GM23338 (cell line): ENCODE measurements at regions not wholly inside any gene's neighbourhood (a gene's known extent, or its start where the extent isn't known, plus 50 kb on each side); places are given as distances from the start of the nearest gene placed in this dataset.

Experiments
- ATAC-seq: fragments of 200-7000 bp; cut with Tn5 transposase; 3 replicates; pipeline ENCODE4 v1.9.1; 2020
- DNase-seq: peaks from one replicate; pipeline ENCODE4 v3.0.0-alpha.2; 2015; ENCODE audit warnings: low spot score
- H2AFZ ChIP-seq: fragments of 200-600 bp; sonication (generic); 2 replicates; pipeline ENCODE4 v1.8.0; 2016; ENCODE audit warnings: antibody characterized with exemption, mild to moderate bottlenecking, moderate library complexity
- H3F3A ChIP-seq: fragments of 200-600 bp; sonication (generic); replicated peaks from 2 replicates; pipeline ENCODE4 v1.8.0; 2017; ENCODE audit warnings: antibody characterized with exemption, mixed run types, low read depth
- H3K27ac ChIP-seq: fragments of 200-600 bp; sonication (generic); 2 replicates; pipeline ENCODE4 v1.6.1; 2016; ENCODE audit warnings: low read depth
- H3K27me3 ChIP-seq: fragments of 200-600 bp; sonication (generic); 2 replicates; pipeline ENCODE4 v1.8.0; 2016; ENCODE audit warnings: mild to moderate bottlenecking, mixed run types, moderate library complexity; ENCODE audit not compliant: insufficient read depth
- H3K36me3 ChIP-seq: fragments of 200-600 bp; sonication (generic); 2 replicates; pipeline ENCODE4 v1.8.0; 2016; ENCODE audit warnings: mild to moderate bottlenecking; ENCODE audit not compliant: insufficient read depth
- H3K4me1 ChIP-seq: fragments of 200-600 bp; sonication (generic); 2 replicates; pipeline ENCODE4 v1.8.0; 2016; ENCODE audit warnings: mild to moderate bottlenecking, moderate library complexity; ENCODE audit not compliant: insufficient read depth
- H3K4me2 ChIP-seq: fragments of 200-600 bp; sonication (generic); 2 replicates; pipeline ENCODE4 v1.7.1; 2017; ENCODE audit warnings: mixed run types
- H3K4me3 ChIP-seq: fragments of 200-600 bp; sonication (generic); 2 replicates; pipeline ENCODE4 v1.6.1; 2016; ENCODE audit warnings: mixed run types
- H3K79me2 ChIP-seq: fragments of 200-600 bp; sonication (generic); replicated peaks from 2 replicates; pipeline ENCODE4 v1.8.0; 2017; ENCODE audit warnings: mild to moderate bottlenecking; ENCODE audit not compliant: insufficient read depth
- H3K9me2 ChIP-seq: fragments of 200-600 bp; sonication (generic); 2 replicates; pipeline ENCODE4 v1.8.0; 2017; ENCODE audit not compliant: insufficient read depth
- H4K20me1 ChIP-seq: fragments of 200-600 bp; sonication (generic); replicated peaks from 2 replicates; pipeline ENCODE4 v1.8.0; 2017; ENCODE audit warnings: mild to moderate bottlenecking; ENCODE audit not compliant: insufficient read depth
- H3K27ac Mint-ChIP-seq: 2 replicates; pipeline ENCODE4 v1.8.0; 2020; ENCODE audit warnings: inconsistent platforms, mild to moderate bottlenecking, moderate library complexity, mixed read lengths
- H3K27me3 Mint-ChIP-seq: 3 replicates; pipeline ENCODE4 v1.8.0; 2022; ENCODE audit warnings: low read depth, mild to moderate bottlenecking, moderate library complexity, mixed read lengths, inconsistent platforms; ENCODE audit not compliant: insufficient read depth, poor library complexity
- H3K36me3 Mint-ChIP-seq: 3 replicates; pipeline ENCODE4 v1.8.0; 2021; ENCODE audit warnings: low read depth, mild to moderate bottlenecking, inconsistent platforms, moderate library complexity, mixed read lengths
- H3K4me1 Mint-ChIP-seq: 3 replicates; pipeline ENCODE4 v1.8.0; 2020; ENCODE audit warnings: mild to moderate bottlenecking, inconsistent platforms, mixed read lengths
- H3K4me3 Mint-ChIP-seq: 3 replicates; pipeline ENCODE4 v1.8.0; 2021; ENCODE audit warnings: moderate library complexity, mild to moderate bottlenecking, inconsistent platforms, mixed read lengths
- H3K9me3 Mint-ChIP-seq: 3 replicates; pipeline ENCODE4 v1.8.0; 2020; ENCODE audit warnings: moderate library complexity, mild to moderate bottlenecking, inconsistent platforms, mixed read lengths
- EZH2phosphoT487 ChIP-seq: fragments of 200-600 bp; sonication (generic); IDR thresholded peaks from one replicate; pipeline ENCODE4 v1.8.1; 2018; ENCODE audit warnings: antibody characterized with exemption; ENCODE audit not compliant: unreplicated experiment
- JUNB ChIP-seq: IDR thresholded peaks from one replicate; pipeline ENCODE4 v1.6.1; 2016; ENCODE audit warnings: antibody characterized with exemption; ENCODE audit not compliant: unreplicated experiment
- POLR2AphosphoS5 ChIP-seq: IDR thresholded peaks from 2 replicates; pipeline ENCODE4 v1.6.1; 2016; ENCODE audit warnings: antibody characterized with exemption, low read depth
- STAT1 ChIP-seq: IDR thresholded peaks from one replicate; pipeline ENCODE4 v1.6.1; 2016; ENCODE audit warnings: antibody characterized with exemption; ENCODE audit not compliant: unreplicated experiment
- ZNF114 ChIP-seq: fragments of 250-450 bp; sonication (Bioruptor Pico); IDR thresholded peaks from 2 replicates; pipeline ENCODE4 v1.5.0; 2020; ENCODE audit warnings: mild to moderate bottlenecking, moderate library complexity
- ZNF331 ChIP-seq: fragments of 250-450 bp; sonication (Bioruptor Pico); IDR thresholded peaks from 2 replicates; pipeline ENCODE4 v1.5.0; 2020; ENCODE audit warnings: low read depth, mild to moderate bottlenecking, moderate library complexity
- TF ChIP-seq, protein P1 (sequence below), 2 experiments: fragments of 200-600 bp in 1 of 2; sonication (generic) in 1 of 2; conservative IDR thresholded peaks; 2 replicates each; pipeline versions ENCODE4 v1.5.1 to v1.6.1; 2016 to 2017; ENCODE audit warnings: antibody characterized with exemption in 2 of 2, low read depth in 2 of 2, mild to moderate bottlenecking in 2 of 2, moderate library complexity in 1 of 2
- TF ChIP-seq, protein P2 (sequence below): IDR thresholded peaks from one replicate; pipeline ENCODE4 v1.6.1; 2018; ENCODE audit warnings: antibody characterized with exemption; ENCODE audit not compliant: unreplicated experiment
- TF ChIP-seq, protein P3 (sequence below): fragments of 250-450 bp; sonication (Bioruptor Pico); IDR thresholded peaks from 2 replicates; pipeline ENCODE4 v1.5.0; 2020; ENCODE audit warnings: mild to moderate bottlenecking, moderate library complexity

DNA sequence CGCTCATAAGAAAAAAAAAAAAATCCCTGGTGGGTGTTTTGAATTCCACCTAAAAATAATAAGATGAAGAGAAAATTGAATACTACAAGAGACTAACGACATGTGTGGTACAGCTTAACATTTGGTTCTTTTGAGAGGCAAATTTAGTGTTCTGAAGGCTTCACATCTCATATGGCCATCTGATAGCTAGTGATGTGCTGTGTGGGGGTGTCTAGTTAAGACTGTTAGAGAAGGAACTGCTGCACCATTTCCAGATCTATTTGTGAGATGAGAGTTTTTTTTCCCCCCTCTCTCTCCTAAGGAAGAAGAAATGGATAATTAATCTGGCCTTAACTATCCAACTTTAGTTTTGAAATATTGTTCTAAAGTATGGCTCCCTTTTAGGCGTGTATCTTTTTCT is 321.6 kb downstream of the SLC4A3 start:
- Histone ChIP-seq H4K20me1 (no peaks in the 10 kb centered on the region), H3K79me2 (no peaks in the 10 kb centered on the region)
- no peak for ATAC-seq

More for the DNA sequence above, 321.6 kb downstream of the SLC4A3 start:
- no peaks in the 10 kb centered on the region for H3K9me2 ChIP-seq
- H3K4me1 ChIP-seq: no peaks in the 10 kb centered on the region
- Mint-ChIP-seq H3K27ac (no peak overlapping the region), H3K27me3 (no peaks in the 10 kb centered on the region), H3K36me3 (no peaks in the 10 kb centered on the region), H3K4me3 (no peak overlapping the region), H3K4me1 (peaks cover 3% of the 10 kb centered on the region; the same call in 2 of the 3 replicates), H3K9me3 (peaks cover 4% of the 10 kb centered on the region; the same call in 1 of the 3 replicates)
- no peak overlapping the region for H2AFZ ChIP-seq
- no peaks in the 10 kb centered on the region for H3K36me3 ChIP-seq
- H3K4me2 ChIP-seq: no peak overlapping the region
- no peak for DNase-seq
- no peak overlapping the region for H3K27ac ChIP-seq
- no peaks in the 10 kb centered on the region for H3F3A ChIP-seq
- H3K4me3 ChIP-seq: no peak overlapping the region
- no peaks in the 10 kb centered on the region for H3K27me3 ChIP-seq
- TF ChIP-seq STAT1: no peak
- TF ChIP-seq, protein P1, sequence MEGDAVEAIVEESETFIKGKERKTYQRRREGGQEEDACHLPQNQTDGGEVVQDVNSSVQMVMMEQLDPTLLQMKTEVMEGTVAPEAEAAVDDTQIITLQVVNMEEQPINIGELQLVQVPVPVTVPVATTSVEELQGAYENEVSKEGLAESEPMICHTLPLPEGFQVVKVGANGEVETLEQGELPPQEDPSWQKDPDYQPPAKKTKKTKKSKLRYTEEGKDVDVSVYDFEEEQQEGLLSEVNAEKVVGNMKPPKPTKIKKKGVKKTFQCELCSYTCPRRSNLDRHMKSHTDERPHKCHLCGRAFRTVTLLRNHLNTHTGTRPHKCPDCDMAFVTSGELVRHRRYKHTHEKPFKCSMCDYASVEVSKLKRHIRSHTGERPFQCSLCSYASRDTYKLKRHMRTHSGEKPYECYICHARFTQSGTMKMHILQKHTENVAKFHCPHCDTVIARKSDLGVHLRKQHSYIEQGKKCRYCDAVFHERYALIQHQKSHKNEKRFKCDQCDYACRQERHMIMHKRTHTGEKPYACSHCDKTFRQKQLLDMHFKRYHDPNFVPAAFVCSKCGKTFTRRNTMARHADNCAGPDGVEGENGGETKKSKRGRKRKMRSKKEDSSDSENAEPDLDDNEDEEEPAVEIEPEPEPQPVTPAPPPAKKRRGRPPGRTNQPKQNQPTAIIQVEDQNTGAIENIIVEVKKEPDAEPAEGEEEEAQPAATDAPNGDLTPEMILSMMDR (conservative IDR thresholded peaks at IDR 0.05; ENCODE audit: low read depth in 2 of 2): no peak
- TF ChIP-seq JUNB: no peak
- TF ChIP-seq, protein P2, sequence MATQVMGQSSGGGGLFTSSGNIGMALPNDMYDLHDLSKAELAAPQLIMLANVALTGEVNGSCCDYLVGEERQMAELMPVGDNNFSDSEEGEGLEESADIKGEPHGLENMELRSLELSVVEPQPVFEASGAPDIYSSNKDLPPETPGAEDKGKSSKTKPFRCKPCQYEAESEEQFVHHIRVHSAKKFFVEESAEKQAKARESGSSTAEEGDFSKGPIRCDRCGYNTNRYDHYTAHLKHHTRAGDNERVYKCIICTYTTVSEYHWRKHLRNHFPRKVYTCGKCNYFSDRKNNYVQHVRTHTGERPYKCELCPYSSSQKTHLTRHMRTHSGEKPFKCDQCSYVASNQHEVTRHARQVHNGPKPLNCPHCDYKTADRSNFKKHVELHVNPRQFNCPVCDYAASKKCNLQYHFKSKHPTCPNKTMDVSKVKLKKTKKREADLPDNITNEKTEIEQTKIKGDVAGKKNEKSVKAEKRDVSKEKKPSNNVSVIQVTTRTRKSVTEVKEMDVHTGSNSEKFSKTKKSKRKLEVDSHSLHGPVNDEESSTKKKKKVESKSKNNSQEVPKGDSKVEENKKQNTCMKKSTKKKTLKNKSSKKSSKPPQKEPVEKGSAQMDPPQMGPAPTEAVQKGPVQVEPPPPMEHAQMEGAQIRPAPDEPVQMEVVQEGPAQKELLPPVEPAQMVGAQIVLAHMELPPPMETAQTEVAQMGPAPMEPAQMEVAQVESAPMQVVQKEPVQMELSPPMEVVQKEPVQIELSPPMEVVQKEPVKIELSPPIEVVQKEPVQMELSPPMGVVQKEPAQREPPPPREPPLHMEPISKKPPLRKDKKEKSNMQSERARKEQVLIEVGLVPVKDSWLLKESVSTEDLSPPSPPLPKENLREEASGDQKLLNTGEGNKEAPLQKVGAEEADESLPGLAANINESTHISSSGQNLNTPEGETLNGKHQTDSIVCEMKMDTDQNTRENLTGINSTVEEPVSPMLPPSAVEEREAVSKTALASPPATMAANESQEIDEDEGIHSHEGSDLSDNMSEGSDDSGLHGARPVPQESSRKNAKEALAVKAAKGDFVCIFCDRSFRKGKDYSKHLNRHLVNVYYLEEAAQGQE: no peak
- TF ChIP-seq ZNF331 (CRISPR knock-in tag): no peak
- TF ChIP-seq, protein P3, sequence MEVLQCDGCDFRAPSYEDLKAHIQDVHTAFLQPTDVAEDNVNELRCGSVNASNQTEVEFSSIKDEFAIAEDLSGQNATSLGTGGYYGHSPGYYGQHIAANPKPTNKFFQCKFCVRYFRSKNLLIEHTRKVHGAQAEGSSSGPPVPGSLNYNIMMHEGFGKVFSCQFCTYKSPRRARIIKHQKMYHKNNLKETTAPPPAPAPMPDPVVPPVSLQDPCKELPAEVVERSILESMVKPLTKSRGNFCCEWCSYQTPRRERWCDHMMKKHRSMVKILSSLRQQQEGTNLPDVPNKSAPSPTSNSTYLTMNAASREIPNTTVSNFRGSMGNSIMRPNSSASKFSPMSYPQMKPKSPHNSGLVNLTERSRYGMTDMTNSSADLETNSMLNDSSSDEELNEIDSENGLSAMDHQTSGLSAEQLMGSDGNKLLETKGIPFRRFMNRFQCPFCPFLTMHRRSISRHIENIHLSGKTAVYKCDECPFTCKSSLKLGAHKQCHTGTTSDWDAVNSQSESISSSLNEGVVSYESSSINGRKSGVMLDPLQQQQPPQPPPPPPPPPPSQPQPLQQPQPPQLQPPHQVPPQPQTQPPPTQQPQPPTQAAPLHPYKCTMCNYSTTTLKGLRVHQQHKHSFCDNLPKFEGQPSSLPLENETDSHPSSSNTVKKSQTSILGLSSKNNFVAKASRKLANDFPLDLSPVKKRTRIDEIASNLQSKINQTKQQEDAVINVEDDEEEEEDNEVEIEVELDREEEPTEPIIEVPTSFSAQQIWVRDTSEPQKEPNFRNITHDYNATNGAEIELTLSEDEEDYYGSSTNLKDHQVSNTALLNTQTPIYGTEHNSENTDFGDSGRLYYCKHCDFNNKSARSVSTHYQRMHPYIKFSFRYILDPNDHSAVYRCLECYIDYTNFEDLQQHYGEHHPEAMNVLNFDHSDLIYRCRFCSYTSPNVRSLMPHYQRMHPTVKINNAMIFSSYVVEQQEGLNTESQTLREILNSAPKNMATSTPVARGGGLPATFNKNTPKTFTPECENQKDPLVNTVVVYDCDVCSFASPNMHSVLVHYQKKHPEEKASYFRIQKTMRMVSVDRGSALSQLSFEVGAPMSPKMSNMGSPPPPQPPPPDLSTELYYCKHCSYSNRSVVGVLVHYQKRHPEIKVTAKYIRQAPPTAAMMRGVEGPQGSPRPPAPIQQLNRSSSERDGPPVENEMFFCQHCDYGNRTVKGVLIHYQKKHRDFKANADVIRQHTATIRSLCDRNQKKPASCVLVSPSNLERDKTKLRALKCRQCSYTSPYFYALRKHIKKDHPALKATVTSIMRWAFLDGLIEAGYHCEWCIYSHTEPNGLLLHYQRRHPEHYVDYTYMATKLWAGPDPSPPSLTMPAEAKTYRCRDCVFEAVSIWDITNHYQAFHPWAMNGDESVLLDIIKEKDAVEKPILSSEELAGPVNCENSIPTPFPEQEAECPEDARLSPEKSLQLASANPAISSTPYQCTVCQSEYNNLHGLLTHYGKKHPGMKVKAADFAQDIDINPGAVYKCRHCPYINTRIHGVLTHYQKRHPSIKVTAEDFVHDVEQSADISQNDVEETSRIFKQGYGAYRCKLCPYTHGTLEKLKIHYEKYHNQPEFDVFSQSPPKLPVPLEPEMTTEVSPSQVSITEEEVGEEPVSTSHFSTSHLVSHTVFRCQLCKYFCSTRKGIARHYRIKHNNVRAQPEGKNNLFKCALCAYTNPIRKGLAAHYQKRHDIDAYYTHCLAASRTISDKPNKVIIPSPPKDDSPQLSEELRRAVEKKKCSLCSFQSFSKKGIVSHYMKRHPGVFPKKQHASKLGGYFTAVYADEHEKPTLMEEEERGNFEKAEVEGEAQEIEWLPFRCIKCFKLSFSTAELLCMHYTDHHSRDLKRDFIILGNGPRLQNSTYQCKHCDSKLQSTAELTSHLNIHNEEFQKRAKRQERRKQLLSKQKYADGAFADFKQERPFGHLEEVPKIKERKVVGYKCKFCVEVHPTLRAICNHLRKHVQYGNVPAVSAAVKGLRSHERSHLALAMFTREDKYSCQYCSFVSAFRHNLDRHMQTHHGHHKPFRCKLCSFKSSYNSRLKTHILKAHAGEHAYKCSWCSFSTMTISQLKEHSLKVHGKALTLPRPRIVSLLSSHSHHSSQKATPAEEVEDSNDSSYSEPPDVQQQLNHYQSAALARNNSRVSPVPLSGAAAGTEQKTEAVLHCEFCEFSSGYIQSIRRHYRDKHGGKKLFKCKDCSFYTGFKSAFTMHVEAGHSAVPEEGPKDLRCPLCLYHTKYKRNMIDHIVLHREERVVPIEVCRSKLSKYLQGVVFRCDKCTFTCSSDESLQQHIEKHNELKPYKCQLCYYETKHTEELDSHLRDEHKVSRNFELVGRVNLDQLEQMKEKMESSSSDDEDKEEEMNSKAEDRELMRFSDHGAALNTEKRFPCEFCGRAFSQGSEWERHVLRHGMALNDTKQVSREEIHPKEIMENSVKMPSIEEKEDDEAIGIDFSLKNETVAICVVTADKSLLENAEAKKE (CRISPR knock-in tag): no peak
- TF ChIP-seq EZH2phosphoT487: no peak
- TF ChIP-seq POLR2AphosphoS5: no peak
- no peak for TF ChIP-seq ZNF114
